ENCODE measurements at regions not wholly inside any gene's neighbourhood (a gene's known extent, or its start where the extent isn't known, plus 50 kb on each side); places are given as distances from the start of the nearest gene placed in this dataset.

DNA sequence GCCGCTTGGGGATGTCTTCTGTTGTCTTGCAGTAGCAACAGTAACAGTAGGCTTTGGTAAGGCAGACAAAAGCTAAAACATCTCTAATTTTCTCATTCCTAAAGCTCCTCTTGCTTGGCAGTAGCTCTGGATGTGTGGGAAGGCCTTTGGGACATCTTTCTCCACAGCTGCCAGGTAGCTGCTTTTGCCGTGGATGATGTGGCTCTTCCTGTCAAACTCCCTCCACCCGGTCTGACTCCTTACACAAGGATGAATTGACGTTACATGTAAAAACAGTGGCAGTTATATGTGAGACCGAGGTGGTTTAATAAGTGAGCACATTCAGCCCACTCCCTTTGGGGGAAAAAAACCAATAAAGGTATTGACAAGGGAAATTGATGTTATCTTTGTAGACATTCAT, 309.1 kb downstream of the TUSC7 start:
- H3K9me3 ChIP-seq (ENCODE audit: control insufficient read depth, insufficient read depth, low read length): no peaks in the 10 kb centered on the region
- no peaks in the 10 kb centered on the region for H3K27me3 ChIP-seq (ENCODE audit: control insufficient read depth, insufficient read depth, low read length)
- ChIA-PET POLR2A (no interaction called here), CTCF (interaction anchor here (0.6 to 2.5 kb wide), 17 partner anchors 11 to 1397 kb away, joined by 3 to 11 read pairs (median 4); no protein-coding TSS in a partner anchor)
- no peak for DNase-seq (ENCODE audit: low read depth, low spot score)
- H3K4me3 ChIP-seq (ENCODE audit: low read depth, low read length): no peak overlapping the region
- TF ChIP-seq, protein P1, sequence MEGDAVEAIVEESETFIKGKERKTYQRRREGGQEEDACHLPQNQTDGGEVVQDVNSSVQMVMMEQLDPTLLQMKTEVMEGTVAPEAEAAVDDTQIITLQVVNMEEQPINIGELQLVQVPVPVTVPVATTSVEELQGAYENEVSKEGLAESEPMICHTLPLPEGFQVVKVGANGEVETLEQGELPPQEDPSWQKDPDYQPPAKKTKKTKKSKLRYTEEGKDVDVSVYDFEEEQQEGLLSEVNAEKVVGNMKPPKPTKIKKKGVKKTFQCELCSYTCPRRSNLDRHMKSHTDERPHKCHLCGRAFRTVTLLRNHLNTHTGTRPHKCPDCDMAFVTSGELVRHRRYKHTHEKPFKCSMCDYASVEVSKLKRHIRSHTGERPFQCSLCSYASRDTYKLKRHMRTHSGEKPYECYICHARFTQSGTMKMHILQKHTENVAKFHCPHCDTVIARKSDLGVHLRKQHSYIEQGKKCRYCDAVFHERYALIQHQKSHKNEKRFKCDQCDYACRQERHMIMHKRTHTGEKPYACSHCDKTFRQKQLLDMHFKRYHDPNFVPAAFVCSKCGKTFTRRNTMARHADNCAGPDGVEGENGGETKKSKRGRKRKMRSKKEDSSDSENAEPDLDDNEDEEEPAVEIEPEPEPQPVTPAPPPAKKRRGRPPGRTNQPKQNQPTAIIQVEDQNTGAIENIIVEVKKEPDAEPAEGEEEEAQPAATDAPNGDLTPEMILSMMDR (IDR thresholded peaks at IDR 0.05; ENCODE audit: low read depth, low read length): no peak
- no peak overlapping the region for H3K27ac ChIP-seq (ENCODE audit: low read depth, low read length)

- TF ChIP-seq, protein P1 (IDR thresholded peaks at IDR 0.05; ENCODE audit: low read depth, low read length): peak; percentile 92
- ChIA-PET CTCF (interaction anchor here (0.5 to 2.5 kb wide), 18 partner anchors 10 to 1397 kb away, joined by 3 to 11 read pairs (median 4); no protein-coding TSS in a partner anchor), POLR2A (interaction anchor here (0.5 kb wide), 1 partner anchor 261 kb away, joined by 4 read pairs; no protein-coding TSS in a partner anchor)
- Histone ChIP-seq H3K27me3 (ENCODE audit: control insufficient read depth, insufficient read depth, low read length) (no peaks in the 10 kb centered on the region), H3K4me3 (ENCODE audit: low read depth, low read length) (no peak overlapping the region), H3K27ac (ENCODE audit: low read depth, low read length) (no peak overlapping the region), H3K9me3 (ENCODE audit: control insufficient read depth, insufficient read depth, low read length) (no peaks in the 10 kb centered on the region)
- DNase-seq (ENCODE audit: low read depth, low spot score): peak; percentile 36
Observed at GRCh38 chr3:117019082-117019713, 309.6 kb downstream of the TUSC7 start.

- CTCF ChIA-PET: no interaction called here
- H3K9me3 ChIP-seq (ENCODE audit: control insufficient read depth, insufficient read depth, low read length): no peaks in the 10 kb centered on the region
- no peak for DNase-seq (ENCODE audit: low read depth, low spot score)
- H3K27me3 ChIP-seq (ENCODE audit: control insufficient read depth, insufficient read depth, low read length): no peaks in the 10 kb centered on the region
- POLR2A ChIA-PET: no interaction called here
- TF ChIP-seq, protein P1 (IDR thresholded peaks at IDR 0.05; ENCODE audit: low read depth, low read length): no peak
- H3K4me3 ChIP-seq (ENCODE audit: low read depth, low read length): no peak overlapping the region
- H3K27ac ChIP-seq (ENCODE audit: low read depth, low read length): no peak overlapping the region
Observed at GRCh38 chr3:117026401-117026800, 316.8 kb downstream of the TUSC7 start.

DNA sequence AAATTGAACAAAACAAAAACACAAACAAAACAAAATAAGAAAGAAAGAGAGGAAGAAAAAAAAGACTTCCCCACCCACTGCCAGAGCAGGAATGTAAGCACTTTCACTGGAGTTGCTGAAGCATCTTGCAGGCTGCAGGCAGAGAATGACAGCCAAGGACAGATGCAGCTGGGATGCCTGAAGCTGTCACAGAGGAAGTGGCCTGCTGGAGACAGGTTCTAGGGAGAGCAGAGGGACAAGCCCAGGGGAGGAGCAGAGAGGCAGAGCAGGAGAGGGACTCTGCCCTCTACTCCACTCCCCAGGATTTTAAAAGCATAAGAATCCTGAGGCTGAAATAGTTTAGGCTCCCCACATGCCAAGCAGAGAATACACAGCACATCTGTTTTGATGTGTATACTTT, 326.2 kb downstream of the TUSC7 start:
- H3K4me3 ChIP-seq (ENCODE audit: low read depth, low read length): no peak overlapping the region
- peak overlapping the region; percentile 41 for H3K27ac ChIP-seq (ENCODE audit: low read depth, low read length)
- no peak for DNase-seq (ENCODE audit: low read depth, low spot score)
- POLR2A ChIA-PET: no interaction called here
- H3K27me3 ChIP-seq (ENCODE audit: control insufficient read depth, insufficient read depth, low read length): no peaks in the 10 kb centered on the region
- TF ChIP-seq, protein P1 (IDR thresholded peaks at IDR 0.05; ENCODE audit: low read depth, low read length): no peak
- CTCF ChIA-PET: interaction anchor here (0.7 to 1.6 kb wide), 4 partner anchors 17 to 962 kb away, joined by 3 to 4 read pairs (median 4); no protein-coding TSS in a partner anchor
- H3K9me3 ChIP-seq (ENCODE audit: control insufficient read depth, insufficient read depth, low read length): no peaks in the 10 kb centered on the region

DNA sequence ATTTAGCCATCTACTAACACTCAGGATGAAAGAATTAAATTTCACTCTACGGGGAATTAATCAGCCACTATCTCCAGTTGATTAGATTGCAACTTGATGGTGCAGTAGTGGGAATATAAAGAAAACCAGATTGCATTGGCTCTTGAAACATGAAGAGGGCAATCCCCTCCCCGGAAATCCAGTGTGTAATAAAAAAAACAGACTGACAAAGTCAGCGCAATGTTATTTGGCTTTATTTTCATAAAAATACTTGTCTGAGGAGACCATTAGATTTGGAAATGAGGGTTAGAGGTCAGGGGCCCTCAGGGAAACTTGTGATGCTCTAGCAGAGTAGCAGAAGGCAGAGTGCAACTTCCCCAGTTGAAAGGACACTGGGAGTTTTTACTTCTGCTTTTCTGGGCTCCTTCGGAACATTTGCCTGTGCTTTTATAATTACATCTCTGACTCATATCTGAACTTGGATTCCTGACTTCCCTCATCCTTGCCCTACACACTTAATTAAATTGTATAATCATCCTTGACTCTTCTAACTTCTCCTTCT, 326.8 kb downstream of the TUSC7 start:
- H3K27ac ChIP-seq (ENCODE audit: low read depth, low read length): no peak overlapping the region
- ChIA-PET CTCF (interaction anchor here (0.7 to 1.1 kb wide), 2 partner anchors 18 to 961 kb away, joined by 3 to 4 read pairs; no protein-coding TSS in a partner anchor), POLR2A (no interaction called here)
- TF ChIP-seq, protein P1 (IDR thresholded peaks at IDR 0.05; ENCODE audit: low read depth, low read length): no peak
- peak; percentile 27 for DNase-seq (ENCODE audit: low read depth, low spot score)
- peak overlapping the region; percentile 37; the same call in 1 of the 2 replicates for H3K4me3 ChIP-seq (ENCODE audit: low read depth, low read length)
- no peaks in the 10 kb centered on the region for H3K9me3 ChIP-seq (ENCODE audit: control insufficient read depth, insufficient read depth, low read length)
- H3K27me3 ChIP-seq (ENCODE audit: control insufficient read depth, insufficient read depth, low read length): no peaks in the 10 kb centered on the region
